Activated T-helper 17 cell treated with anti-CD3 and anti-CD28 coated beads, Interleukin-2, amount 50 U/mL, for 72 hours (primary cell): ENCODE measurements at regions not wholly inside any gene's neighbourhood (a gene's known extent, or its start where the extent isn't known, plus 50 kb on each side); places are given as distances from the start of the nearest gene placed in this dataset.
"Not testable (repeated sequence)": the region's sequence is repeated elsewhere in the genome, so short reads cannot be mapped to it uniquely, and the experiment has no call there.

ENCODE experiments used
- ATAC-seq: fragments of 150-1000 bp; cut with Tn5 transposase; replicated peaks from 2 replicates; pipeline ENCODE4 v1.10.0; 2021; ENCODE audit warnings: mild to moderate bottlenecking, moderate library complexity
- H3K27ac Mint-ChIP-seq: one replicate; pipeline ENCODE4 v1.8.0; 2022; ENCODE audit warnings: mixed read lengths
- H3K27me3 Mint-ChIP-seq: one replicate; pipeline ENCODE4 v1.8.0; 2022; ENCODE audit warnings: mixed read lengths
- H3K36me3 Mint-ChIP-seq: one replicate; pipeline ENCODE4 v1.8.0; 2022; ENCODE audit warnings: low read depth, mild to moderate bottlenecking, mixed read lengths
- H3K4me1 Mint-ChIP-seq: one replicate; pipeline ENCODE4 v1.8.0; 2022; ENCODE audit warnings: mixed read lengths
- H3K4me3 Mint-ChIP-seq: one replicate; pipeline ENCODE4 v1.8.0; 2022; ENCODE audit warnings: mild to moderate bottlenecking, mixed read lengths
- H3K9me3 Mint-ChIP-seq: one replicate; pipeline ENCODE4 v1.8.0; 2022; ENCODE audit warnings: mixed read lengths

DNA sequence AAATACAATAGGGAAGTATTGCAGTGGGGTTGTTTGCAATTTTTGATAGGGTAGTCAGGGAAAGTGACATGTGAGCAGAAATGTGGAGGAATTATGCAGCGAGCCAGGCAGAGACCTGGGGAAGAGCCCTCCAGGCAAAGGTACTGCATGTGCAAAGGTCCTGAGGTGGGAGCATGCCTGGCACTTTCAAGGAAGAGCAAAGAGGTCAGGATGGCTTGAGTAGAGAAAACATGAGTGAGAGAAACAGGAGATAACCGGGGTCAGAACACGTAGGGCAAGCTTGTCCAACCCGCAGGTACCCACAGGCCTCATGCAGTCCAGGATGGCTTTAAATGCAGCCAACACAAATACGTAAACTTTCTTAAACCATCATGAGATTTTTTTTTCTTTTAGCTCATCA is 71.0 kb downstream of the COQ2 start:
- no peak overlapping the region for H3K4me3 Mint-ChIP-seq
- no peaks in the 10 kb centered on the region for H3K27me3 Mint-ChIP-seq
- H3K4me1 Mint-ChIP-seq, result peaks cover 35% of the 10 kb centered on the region
- no peak for ATAC-seq
- H3K36me3 Mint-ChIP-seq, result no peaks in the 10 kb centered on the region
- H3K9me3 Mint-ChIP-seq, result no peaks in the 10 kb centered on the region
- no peak overlapping the region for H3K27ac Mint-ChIP-seq

- no peak overlapping the region for H3K27ac Mint-ChIP-seq
- H3K4me3 Mint-ChIP-seq, result peak overlapping the region; percentile 9
- H3K27me3 Mint-ChIP-seq, result no peaks in the 10 kb centered on the region
- H3K9me3 Mint-ChIP-seq, result no peaks in the 10 kb centered on the region
- peaks cover 26% of the 10 kb centered on the region for H3K4me1 Mint-ChIP-seq
- peak; percentile 72 for ATAC-seq
- no peaks in the 10 kb centered on the region for H3K36me3 Mint-ChIP-seq
Measured at GRCh38 chr4:83212041-83212851, 72.4 kb downstream of the COQ2 start.

- no peak overlapping the region for H3K4me3 Mint-ChIP-seq
- peaks cover 17% of the 10 kb centered on the region for H3K4me1 Mint-ChIP-seq
- no peaks in the 10 kb centered on the region for H3K27me3 Mint-ChIP-seq
- ATAC-seq, result no peak
- no peaks in the 10 kb centered on the region for H3K36me3 Mint-ChIP-seq
- no peaks in the 10 kb centered on the region for H3K9me3 Mint-ChIP-seq
- H3K27ac Mint-ChIP-seq, result no peak overlapping the region
Measured at GRCh38 chr4:83209419-83209818, 75.2 kb downstream of the COQ2 start.

DNA sequence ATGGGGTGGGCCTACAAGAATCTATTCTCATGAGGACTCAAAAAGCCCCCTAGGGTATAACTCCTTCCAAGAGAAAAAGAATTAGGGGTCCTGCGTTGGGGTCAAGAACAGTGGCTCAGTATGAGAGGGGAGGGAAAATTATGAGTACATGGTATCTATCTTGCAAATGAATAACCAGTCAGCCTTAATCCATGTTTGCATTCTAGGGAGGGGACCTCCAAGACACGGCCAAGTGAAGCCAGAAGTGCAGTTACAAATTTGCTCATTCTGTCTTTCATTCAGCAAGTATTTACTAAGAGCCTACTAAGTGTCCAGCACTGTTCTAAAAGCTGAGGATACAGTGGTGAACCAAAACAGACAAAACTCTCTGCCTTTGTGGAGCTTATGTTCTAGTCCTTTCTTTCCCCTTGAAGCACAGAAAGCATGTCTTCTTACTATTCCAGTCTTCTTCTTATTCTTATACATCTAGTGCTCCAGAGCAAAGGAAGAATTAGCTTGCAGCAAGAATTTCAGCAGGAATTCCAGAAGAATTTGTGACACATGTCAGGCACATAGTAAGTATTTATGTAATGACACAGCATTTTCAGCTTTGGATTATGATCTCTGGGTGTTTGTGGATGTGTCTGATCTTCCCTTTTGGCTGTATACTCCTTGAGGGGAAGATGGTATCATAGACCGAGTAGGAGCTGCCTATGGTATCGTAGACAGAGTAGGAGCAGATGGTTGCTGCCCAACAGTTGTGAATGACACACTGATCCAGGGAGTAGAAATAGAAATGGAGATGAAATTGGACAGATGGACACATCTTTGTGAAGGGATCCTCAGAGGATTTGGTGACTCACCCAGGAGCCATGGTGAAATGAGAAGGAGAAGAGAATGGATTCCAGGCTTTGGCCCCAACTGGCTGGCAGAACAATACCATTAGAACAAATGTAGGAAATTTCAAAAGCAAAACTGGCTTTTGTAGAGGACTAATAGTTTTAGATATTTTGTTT is 75.9 kb downstream of the COQ2 start:
- no peak for ATAC-seq
- Mint-ChIP-seq H3K36me3 (no peaks in the 10 kb centered on the region), H3K27ac (no peak overlapping the region), H3K27me3 (no peaks in the 10 kb centered on the region), H3K4me3 (no peak overlapping the region), H3K9me3 (no peaks in the 10 kb centered on the region), H3K4me1 (peaks cover 17% of the 10 kb centered on the region)

DNA sequence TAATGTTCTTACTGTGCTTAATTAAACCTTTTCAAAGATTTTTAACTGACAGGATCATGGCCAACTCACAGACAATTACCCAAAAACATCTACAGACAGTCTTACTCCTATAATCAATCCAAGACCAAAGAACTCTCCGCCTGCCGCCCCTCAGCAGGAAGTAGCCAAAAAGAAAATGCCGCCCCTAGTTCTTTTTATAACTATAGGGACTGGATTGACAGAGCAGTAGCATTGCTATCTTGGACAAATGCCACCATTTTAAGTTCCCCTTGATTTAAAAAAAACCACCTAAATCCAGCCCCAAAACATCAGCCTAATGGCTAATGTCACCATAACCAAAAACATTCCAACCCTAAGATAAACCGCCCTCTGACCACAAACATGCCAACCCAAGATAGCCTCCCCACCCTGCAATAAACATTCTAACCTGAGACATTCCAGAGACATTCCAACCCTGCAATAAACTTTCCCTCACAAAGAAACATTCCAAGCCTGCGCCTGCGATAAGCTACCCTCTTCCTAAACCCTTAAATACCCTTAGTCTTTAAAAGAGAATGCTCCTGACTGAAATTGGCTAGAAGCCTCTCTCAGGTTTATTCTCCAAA is 77.0 kb downstream of the COQ2 start:
- ATAC-seq, result no peak
- Mint-ChIP-seq H3K27ac (no peak overlapping the region), H3K36me3 (no peaks in the 10 kb centered on the region), H3K4me3 (no peak overlapping the region), H3K9me3 (no peaks in the 10 kb centered on the region), H3K27me3 (no peaks in the 10 kb centered on the region), H3K4me1 (peaks cover 11% of the 10 kb centered on the region)

GRCh38 chr4:83205760-83206159 is 78.8 kb downstream of the COQ2 start:
- no peak for ATAC-seq
- H3K4me1 Mint-ChIP-seq, result no peaks in the 10 kb centered on the region
- H3K9me3 Mint-ChIP-seq, result no peaks in the 10 kb centered on the region
- H3K27me3 Mint-ChIP-seq, result no peaks in the 10 kb centered on the region
- no peaks in the 10 kb centered on the region for H3K36me3 Mint-ChIP-seq
- no peak overlapping the region for H3K4me3 Mint-ChIP-seq
- H3K27ac Mint-ChIP-seq, result no peak overlapping the region

GRCh38 chr4:83204731-83205130 is 79.9 kb downstream of the COQ2 start:
- H3K27me3 Mint-ChIP-seq, result no peaks in the 10 kb centered on the region
- H3K27ac Mint-ChIP-seq, result no peak overlapping the region
- no peak overlapping the region for H3K4me3 Mint-ChIP-seq
- H3K36me3 Mint-ChIP-seq, result no peaks in the 10 kb centered on the region
- no peak for ATAC-seq
- H3K9me3 Mint-ChIP-seq, result no peaks in the 10 kb centered on the region
- no peaks in the 10 kb centered on the region for H3K4me1 Mint-ChIP-seq

- Mint-ChIP-seq H3K9me3 (no peaks in the 10 kb centered on the region), H3K4me3 (no peak overlapping the region), H3K36me3 (no peaks in the 10 kb centered on the region), H3K4me1 (no peaks in the 10 kb centered on the region), H3K27me3 (no peaks in the 10 kb centered on the region), H3K27ac (no peak overlapping the region)
- no peak for ATAC-seq
Measured at GRCh38 chr4:83201761-83202160, 82.8 kb downstream of the COQ2 start.

DNA sequence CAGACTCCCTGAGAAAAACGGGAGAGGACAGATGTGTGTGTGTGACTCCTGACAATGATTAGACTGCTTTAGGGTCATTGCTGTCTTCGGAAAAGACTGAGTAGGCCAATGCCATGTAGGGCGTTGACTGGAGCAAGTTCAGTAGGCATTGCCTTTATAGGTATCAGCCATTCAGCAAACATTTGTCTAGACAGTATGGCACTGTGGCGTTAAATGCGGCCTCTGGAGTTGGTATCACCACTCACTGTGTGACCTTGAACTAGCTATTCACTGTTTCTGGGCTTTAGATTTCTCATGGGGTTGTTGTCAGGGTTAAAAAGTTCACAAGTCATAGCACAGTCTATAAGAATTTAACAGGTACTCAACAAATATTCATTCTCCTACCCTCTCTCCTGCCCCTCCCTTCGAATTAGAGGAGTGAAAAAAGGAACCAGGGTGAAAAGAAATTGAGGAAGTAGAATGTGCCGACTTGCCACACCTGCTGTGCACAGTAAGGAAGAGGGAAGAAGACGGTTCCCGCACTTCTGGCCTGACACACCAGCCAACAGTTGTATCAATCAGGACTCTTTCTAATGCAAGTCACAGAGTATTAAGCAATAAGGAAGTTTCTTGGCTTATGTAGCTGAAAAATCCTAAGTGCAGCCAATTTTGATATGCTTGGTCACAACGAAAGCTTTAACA is 83.2 kb upstream of the PLAC8 start:
- H3K36me3 Mint-ChIP-seq, result no peaks in the 10 kb centered on the region
- H3K9me3 Mint-ChIP-seq, result no peaks in the 10 kb centered on the region
- ATAC-seq, result no peak
- no peaks in the 10 kb centered on the region for H3K4me1 Mint-ChIP-seq
- no peak overlapping the region for H3K4me3 Mint-ChIP-seq
- no peak overlapping the region for H3K27ac Mint-ChIP-seq
- H3K27me3 Mint-ChIP-seq, result no peaks in the 10 kb centered on the region

DNA sequence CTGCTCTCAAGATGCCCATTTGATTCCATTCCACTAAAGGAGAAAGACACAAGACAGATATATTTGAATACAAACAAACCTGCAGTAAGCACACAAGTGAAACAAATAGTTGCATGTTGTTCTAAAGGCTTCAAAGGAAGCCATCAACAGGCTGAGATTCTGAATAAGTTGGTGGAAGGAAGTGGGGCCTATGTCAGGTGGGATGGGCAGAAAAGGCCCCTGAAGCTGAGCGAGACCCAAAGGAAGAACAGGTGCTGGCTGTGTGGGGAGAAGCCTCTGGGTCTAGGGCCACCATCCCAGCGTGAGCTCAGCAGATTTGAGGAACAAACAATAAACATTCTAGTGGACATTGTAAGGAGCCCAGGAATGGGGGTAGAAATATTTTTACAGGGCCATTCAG is 82.4 kb upstream of the PLAC8 start:
- no peaks in the 10 kb centered on the region for H3K4me1 Mint-ChIP-seq
- no peak overlapping the region for H3K4me3 Mint-ChIP-seq
- no peaks in the 10 kb centered on the region for H3K9me3 Mint-ChIP-seq
- H3K27me3 Mint-ChIP-seq, result no peaks in the 10 kb centered on the region
- no peak for ATAC-seq
- no peak overlapping the region for H3K27ac Mint-ChIP-seq
- no peaks in the 10 kb centered on the region for H3K36me3 Mint-ChIP-seq

- H3K9me3 Mint-ChIP-seq, result no peaks in the 10 kb centered on the region
- no peak overlapping the region for H3K4me3 Mint-ChIP-seq
- no peaks in the 10 kb centered on the region for H3K36me3 Mint-ChIP-seq
- no peak for ATAC-seq
- H3K4me1 Mint-ChIP-seq, result no peaks in the 10 kb centered on the region
- H3K27ac Mint-ChIP-seq, result no peak overlapping the region
- no peaks in the 10 kb centered on the region for H3K27me3 Mint-ChIP-seq
Measured at GRCh38 chr4:83195269-83195668, 80.7 kb upstream of the PLAC8 start.

GRCh38 chr4:83194588-83194987 is 80.1 kb upstream of the PLAC8 start:
- not testable (repeated sequence) for H3K4me3 Mint-ChIP-seq, H3K27me3 Mint-ChIP-seq, H3K36me3 Mint-ChIP-seq, H3K9me3 Mint-ChIP-seq, ATAC-seq, H3K27ac Mint-ChIP-seq, H3K4me1 Mint-ChIP-seq

GRCh38 chr4:83192634-83193033 is 78.1 kb upstream of the PLAC8 start:
- no peaks in the 10 kb centered on the region for H3K36me3 Mint-ChIP-seq
- H3K27me3 Mint-ChIP-seq, result no peaks in the 10 kb centered on the region
- ATAC-seq, result no peak

DNA sequence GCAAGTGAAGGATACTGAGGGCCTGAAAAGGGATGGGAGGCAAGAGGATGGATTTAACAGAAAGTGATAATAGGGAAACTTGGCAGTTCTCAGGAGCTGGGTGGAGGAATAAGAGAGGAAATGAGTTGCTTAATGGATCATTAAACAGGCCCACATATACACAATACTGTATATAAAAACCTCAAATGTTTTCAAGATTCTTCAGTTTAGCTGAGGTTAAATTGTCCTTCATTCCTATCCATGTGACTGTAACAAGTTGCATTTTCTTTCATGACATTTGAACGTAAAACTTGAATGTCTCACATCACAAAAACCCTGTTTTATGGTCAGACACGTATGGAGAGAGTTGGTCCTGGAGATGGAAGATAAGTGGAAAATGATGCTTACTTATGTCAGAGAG is 76.5 kb upstream of the PLAC8 start:
- Mint-ChIP-seq H3K4me3 (no peak overlapping the region), H3K36me3 (no peaks in the 10 kb centered on the region), H3K27me3 (no peaks in the 10 kb centered on the region), H3K27ac (no peak overlapping the region), H3K9me3 (no peaks in the 10 kb centered on the region), H3K4me1 (no peaks in the 10 kb centered on the region)
- ATAC-seq, result no peak

More at GRCh38 chr4:83192634-83193033, 78.1 kb upstream of the PLAC8 start:
- Mint-ChIP-seq H3K4me1 (no peaks in the 10 kb centered on the region), H3K27ac (no peak overlapping the region), H3K4me3 (no peak overlapping the region), H3K9me3 (no peaks in the 10 kb centered on the region)
